Skeletal muscle satellite cell (primary cell): ENCODE measurements at regions not wholly inside any gene's neighbourhood (a gene's known extent, or its start where the extent isn't known, plus 50 kb on each side); places are given as distances from the start of the nearest gene placed in this dataset.

Source experiments
- H3K27me3 ChIP-seq: 2 replicates; pipeline ENCODE4 v1.7.0; 2013; ENCODE audit warnings: low read length; ENCODE audit not compliant: control insufficient read depth, insufficient read depth
- H3K36me3 ChIP-seq: 2 replicates; pipeline ENCODE4 v1.7.0; 2013; ENCODE audit warnings: mild to moderate bottlenecking, control low read depth, low read length; ENCODE audit not compliant: insufficient read depth
- H3K4me1 ChIP-seq: 2 replicates; pipeline ENCODE4 v1.7.0; 2013; ENCODE audit warnings: low read length; ENCODE audit not compliant: control insufficient read depth, insufficient read depth
- H3K4me2 ChIP-seq: 2 replicates; pipeline ENCODE4 v1.7.0; 2013; ENCODE audit warnings: mild to moderate bottlenecking, low read length
- H3K4me3 ChIP-seq: 2 replicates; pipeline ENCODE4 v1.7.0; 2013; ENCODE audit warnings: low read length
- H3K9ac ChIP-seq: 2 replicates; pipeline ENCODE4 v1.7.0; 2013; ENCODE audit warnings: mild to moderate bottlenecking, low read depth, low read length, moderate library complexity
- H3K9me3 ChIP-seq: replicated peaks from 2 replicates; pipeline ENCODE4 v1.7.0; 2013; ENCODE audit warnings: mild to moderate bottlenecking, control low read depth, low read length

DNA sequence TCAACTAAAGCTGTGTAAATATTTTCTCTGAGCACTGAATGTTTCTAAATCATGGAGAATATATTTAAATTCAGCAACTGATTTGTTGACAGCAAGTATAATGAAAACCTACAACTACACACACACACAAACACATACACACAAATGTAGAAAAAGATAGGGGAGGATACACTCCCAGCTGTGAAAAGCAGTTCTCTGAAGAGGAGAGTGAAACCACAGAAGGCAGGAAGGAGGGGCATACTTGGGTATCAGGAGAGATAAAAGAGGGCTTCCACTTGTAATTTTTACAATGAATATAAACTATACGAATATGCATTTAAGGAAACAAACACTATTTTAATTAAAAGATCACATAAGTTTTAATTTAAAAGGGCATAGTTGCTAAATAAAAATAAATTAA, 227.8 kb upstream of the SLC24A2 start:
- no peak overlapping the region for H3K4me3 ChIP-seq
- H3K36me3 ChIP-seq: no peaks in the 10 kb centered on the region
- no peak overlapping the region for H3K4me2 ChIP-seq
- no peaks in the 10 kb centered on the region for H3K9me3 ChIP-seq
- H3K9ac ChIP-seq: no peak overlapping the region
- no peaks in the 10 kb centered on the region for H3K27me3 ChIP-seq
- H3K4me1 ChIP-seq: peaks cover 7% of the 10 kb centered on the region

DNA sequence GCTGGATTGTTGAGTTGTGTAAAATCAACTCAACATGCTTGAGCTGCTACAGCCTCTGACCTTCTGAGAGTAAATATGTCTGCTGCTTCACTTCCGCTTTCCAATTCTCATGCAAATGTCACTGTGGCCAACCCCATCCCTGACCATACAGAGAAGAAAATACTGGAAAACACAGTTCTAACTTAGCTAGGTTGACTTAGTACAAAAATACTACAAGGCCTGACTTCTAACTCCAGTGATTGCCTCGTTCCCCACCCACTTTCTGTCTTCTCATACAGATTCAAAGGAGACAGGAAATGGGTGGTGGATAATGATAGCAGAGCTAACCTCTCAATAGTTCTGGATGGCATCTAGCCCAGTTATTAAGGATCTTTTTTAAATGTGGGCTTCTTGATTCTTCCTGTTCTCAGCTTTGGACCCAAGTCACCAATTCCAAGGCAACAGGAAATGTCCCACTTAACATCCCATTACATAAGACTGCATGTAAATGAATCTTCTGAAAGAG, 226.6 kb upstream of the SLC24A2 start:
- Histone ChIP-seq H3K4me2 (no peak overlapping the region), H3K4me1 (peaks cover 7% of the 10 kb centered on the region), H3K27me3 (no peaks in the 10 kb centered on the region), H3K9ac (no peak overlapping the region), H3K4me3 (no peak overlapping the region), H3K9me3 (no peaks in the 10 kb centered on the region), H3K36me3 (no peaks in the 10 kb centered on the region)

DNA sequence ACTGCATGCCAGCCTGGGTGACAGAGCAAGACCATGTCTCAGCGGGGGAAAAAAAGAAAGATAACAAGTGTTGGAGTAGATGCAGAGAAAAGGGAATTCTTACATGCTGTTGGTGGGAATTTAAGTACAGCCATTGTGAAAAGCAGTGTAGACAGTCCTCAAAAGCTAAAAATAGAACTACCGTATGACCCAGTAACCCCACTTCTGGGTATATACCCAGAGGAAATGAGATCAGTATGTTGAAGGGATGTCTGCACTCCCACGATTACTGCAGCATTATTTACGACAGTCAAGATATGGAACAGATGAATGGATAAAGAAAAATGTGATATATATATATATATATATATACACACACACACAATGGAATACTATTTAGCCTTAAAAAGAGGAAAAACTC, 225.3 kb upstream of the SLC24A2 start:
- H3K4me3 ChIP-seq: no peak overlapping the region
- H3K36me3 ChIP-seq: no peaks in the 10 kb centered on the region

DNA sequence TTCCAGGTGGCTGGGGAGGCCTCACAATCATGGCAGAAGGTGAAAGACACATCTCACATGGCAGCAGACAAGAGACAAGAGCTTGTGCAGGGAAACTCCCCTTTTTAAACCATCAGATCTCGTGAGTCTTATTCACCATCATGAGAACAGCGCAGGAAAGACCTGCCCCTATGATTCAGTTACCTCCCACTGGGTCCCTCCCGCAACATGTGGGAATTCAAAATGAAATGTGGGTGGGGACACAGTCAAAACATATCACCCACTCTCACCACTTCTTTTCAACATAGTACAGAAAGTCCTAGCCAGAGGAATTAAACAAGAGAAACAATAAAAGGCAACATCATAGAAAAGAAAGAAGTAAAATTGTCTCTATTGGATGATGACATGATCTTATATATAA, 223.4 kb upstream of the SLC24A2 start:
- Histone ChIP-seq H3K4me1 (peaks cover 7% of the 10 kb centered on the region), H3K9me3 (no peaks in the 10 kb centered on the region), H3K36me3 (no peaks in the 10 kb centered on the region), H3K4me3 (no peak overlapping the region), H3K9ac (no peak overlapping the region), H3K4me2 (no peak overlapping the region), H3K27me3 (no peaks in the 10 kb centered on the region)

More for the DNA sequence above, 225.3 kb upstream of the SLC24A2 start:
- H3K4me2 ChIP-seq: no peak overlapping the region
- H3K27me3 ChIP-seq: no peaks in the 10 kb centered on the region
- H3K4me1 ChIP-seq: peaks cover 7% of the 10 kb centered on the region
- H3K9ac ChIP-seq: no peak overlapping the region
- H3K9me3 ChIP-seq: no peaks in the 10 kb centered on the region

DNA sequence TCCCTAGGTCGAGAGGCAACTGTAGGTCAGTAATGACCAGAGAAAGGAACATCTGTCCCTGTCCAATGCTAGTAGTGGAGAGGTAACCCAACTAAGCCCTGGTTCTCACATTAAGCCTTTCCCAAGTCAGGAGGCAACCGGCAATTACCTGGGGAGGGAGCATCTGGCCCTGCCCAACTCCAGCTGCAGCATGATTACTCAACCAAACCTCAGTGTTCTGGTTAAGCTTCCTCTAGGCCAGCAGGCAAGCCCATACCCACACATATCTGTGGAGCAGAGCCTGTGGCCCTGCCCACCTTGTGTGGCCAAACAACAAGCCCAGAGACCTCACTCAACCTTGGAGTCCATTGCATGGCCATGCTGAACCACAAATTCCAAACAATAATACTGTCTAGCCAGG, 220.8 kb upstream of the SLC24A2 start:
- Histone ChIP-seq H3K4me2 (no peak overlapping the region), H3K9ac (no peak overlapping the region), H3K27me3 (no peaks in the 10 kb centered on the region), H3K4me3 (no peak overlapping the region), H3K4me1 (no peaks in the 10 kb centered on the region), H3K36me3 (no peaks in the 10 kb centered on the region), H3K9me3 (no peaks in the 10 kb centered on the region)

DNA sequence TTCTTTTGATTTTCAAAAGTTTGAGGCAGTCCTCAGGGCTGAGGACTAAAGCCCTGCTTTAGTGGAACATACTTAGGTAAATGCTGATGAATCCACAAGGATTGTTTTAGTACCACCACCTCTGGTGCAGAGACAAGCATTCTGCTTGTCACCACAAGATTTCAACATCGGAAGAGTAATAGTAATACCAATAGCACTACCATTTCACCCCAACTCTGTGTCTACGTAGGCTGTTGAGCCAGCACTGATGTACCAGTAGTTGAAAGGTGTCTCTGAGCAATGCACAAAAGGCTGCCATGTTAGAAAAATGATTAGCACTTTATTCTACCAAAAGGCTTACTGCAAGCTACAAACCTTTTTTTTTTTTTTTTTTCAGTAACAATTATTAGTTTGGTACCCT, 213.2 kb upstream of the SLC24A2 start:
- Histone ChIP-seq H3K4me2 (no peak overlapping the region), H3K4me1 (peaks cover 36% of the 10 kb centered on the region), H3K9me3 (no peaks in the 10 kb centered on the region), H3K27me3 (no peaks in the 10 kb centered on the region), H3K36me3 (no peaks in the 10 kb centered on the region), H3K4me3 (no peak overlapping the region), H3K9ac (no peak overlapping the region)

DNA sequence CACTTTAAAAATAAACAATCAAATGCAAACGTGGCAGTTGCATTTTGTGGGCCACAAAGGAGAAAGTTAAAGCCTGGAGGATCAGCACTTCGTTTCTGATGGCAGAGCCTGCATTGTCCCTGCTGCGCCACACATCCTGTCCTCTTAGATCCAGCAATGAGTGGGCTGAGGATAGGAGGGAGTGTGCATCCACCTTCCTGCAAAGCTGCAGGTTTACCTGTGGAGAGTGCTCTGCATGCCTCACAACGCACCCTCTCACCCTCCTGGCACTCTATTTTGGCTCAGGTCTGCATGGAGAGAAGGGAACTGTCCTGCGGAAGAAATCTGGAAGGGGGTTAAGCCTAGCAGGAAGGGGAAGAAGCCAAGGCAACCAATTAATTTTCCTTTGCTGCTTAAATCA, 212.2 kb upstream of the SLC24A2 start:
- Histone ChIP-seq H3K9me3 (no peaks in the 10 kb centered on the region), H3K4me2 (no peak overlapping the region), H3K36me3 (no peaks in the 10 kb centered on the region), H3K4me3 (no peak overlapping the region), H3K27me3 (no peaks in the 10 kb centered on the region), H3K4me1 (peaks cover 36% of the 10 kb centered on the region), H3K9ac (no peak overlapping the region)

DNA sequence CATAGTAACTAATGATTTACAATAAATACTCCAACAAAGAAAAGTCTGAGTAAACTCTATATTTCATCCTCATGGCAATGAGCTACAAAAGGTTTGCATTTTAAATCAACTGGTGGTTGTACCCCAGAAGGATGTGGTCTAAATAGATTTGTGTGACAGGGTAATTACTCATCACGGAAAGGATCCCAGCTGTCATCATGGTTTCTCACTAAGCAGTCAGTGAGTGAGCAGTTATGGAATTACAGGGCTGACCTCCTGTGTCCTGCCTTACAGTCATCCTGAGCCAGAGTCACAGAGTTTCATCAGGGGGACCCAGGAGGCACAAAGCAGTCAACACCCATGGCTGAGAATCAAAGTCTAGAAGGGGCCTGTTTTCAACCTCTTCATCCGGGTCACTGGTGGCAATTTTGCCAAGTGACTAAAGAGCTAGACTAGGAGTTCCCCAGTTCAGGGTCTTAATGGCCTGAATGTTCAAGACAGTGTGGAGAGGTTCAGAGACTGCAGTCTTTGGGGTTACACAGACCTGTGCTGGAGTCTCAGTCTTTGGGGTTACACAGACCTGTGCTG, 210.7 kb upstream of the SLC24A2 start:
- no peaks in the 10 kb centered on the region for H3K9me3 ChIP-seq
- H3K4me3 ChIP-seq: no peak overlapping the region
- peak overlapping the region; percentile 77 for H3K9ac ChIP-seq
- H3K36me3 ChIP-seq: no peaks in the 10 kb centered on the region
- peaks cover 48% of the 10 kb centered on the region for H3K4me1 ChIP-seq
- peak overlapping the region; percentile 40 for H3K4me2 ChIP-seq
- no peaks in the 10 kb centered on the region for H3K27me3 ChIP-seq

DNA sequence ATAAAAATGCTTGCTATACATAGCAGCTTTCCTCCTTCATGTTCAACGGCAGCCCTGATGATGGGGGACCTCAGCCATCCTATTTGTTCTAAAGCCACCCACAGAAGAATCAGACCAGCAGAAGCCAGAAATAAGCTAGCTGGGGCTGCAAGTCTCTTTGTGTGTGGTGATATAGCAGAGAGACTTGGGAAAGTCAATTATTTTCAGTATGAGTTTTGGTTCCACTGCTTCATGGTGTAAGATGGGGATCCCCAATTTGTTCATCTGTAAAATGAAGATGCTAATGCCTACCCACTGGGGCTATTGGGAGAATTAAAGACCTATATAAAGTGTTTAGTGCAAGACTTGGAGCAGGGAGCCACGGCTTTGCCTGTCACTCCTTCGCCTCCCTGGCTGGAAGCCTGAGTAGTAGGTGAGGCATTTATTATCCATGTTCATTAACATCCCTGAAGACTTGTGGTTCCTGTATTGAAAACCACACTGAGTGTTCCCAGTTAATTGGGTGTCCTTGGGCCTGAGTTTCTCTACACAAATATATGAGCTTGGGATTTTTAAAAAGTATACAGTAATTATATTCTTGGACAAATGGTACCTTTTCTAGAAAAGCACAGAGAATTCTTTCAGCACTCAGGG, 210.1 kb upstream of the SLC24A2 start:
- Histone ChIP-seq H3K4me2 (peak overlapping the region; percentile 37), H3K4me1 (peaks cover 53% of the 10 kb centered on the region), H3K9me3 (no peaks in the 10 kb centered on the region), H3K36me3 (no peaks in the 10 kb centered on the region), H3K27me3 (no peaks in the 10 kb centered on the region), H3K4me3 (peak overlapping the region; percentile 4), H3K9ac (peak overlapping the region; percentile 77)

DNA sequence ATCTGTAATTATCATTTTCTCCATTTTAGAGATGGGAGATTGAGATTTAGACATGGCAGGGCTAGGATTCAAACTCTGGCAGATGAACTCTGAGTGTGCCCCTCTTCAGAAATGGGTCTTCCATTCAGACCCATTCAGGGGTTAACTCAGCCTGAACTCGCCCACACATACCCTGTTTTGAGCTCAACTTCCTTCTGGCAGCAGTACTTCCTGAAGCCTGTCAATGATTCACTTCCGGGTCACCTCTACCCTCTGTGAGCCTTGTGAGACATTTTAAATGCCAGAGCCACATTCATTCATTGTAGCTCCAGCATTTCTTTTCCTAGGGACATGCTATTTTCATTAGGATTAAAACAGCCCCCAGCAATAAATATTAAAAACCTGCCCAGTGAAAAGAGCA, 209.3 kb upstream of the SLC24A2 start:
- no peaks in the 10 kb centered on the region for H3K27me3 ChIP-seq
- peak overlapping the region; percentile 77 for H3K9ac ChIP-seq
- no peak overlapping the region for H3K4me3 ChIP-seq
- H3K4me1 ChIP-seq: peaks cover 61% of the 10 kb centered on the region
- no peaks in the 10 kb centered on the region for H3K9me3 ChIP-seq
- H3K4me2 ChIP-seq: no peak overlapping the region
- H3K36me3 ChIP-seq: no peaks in the 10 kb centered on the region

DNA sequence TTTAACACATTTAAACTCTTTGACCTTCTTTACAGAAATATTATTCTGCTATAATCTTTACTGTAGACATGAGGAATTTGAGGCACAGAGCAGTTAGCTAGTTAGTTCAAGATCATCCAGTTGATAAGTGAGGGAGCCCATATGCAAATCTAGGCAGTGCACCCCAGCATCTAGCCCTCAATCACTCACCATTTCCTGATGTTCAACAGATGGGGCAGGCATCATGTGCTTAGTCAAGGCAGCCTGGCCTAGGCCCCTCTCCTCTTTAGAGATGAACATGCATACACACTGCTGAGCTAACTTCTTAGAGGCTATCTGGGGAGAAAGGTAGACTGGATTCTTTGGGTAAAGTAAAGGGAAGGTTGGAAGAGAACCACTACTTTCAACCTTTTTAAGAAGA, 206.8 kb upstream of the SLC24A2 start:
- Histone ChIP-seq H3K9ac (no peak overlapping the region), H3K36me3 (no peaks in the 10 kb centered on the region), H3K4me1 (peaks cover 72% of the 10 kb centered on the region), H3K4me2 (no peak overlapping the region), H3K9me3 (no peaks in the 10 kb centered on the region), H3K27me3 (no peaks in the 10 kb centered on the region), H3K4me3 (no peak overlapping the region)

DNA sequence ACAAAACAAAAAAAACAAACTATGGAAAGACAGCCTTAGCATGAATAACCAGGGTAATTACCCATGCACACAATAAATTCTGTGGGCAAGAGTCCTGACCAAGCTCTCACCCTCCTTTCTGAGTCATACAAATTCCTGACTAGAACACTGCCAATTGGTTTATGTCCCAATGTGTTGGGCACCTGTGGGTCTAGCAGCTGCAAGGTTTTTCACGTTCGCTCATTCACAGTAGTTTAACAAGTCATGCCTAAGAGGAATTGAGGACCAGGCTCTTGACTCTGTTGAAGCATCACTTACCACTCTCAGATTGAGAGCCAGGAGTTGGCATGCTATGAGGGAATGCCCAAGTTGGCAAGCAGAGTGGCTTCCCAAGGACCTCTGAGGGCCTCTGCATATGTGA, 205.5 kb upstream of the SLC24A2 start:
- H3K27me3 ChIP-seq: no peaks in the 10 kb centered on the region
- peaks cover 61% of the 10 kb centered on the region for H3K4me1 ChIP-seq
- no peak overlapping the region for H3K4me2 ChIP-seq
- no peaks in the 10 kb centered on the region for H3K36me3 ChIP-seq
- H3K9me3 ChIP-seq: no peaks in the 10 kb centered on the region
- no peak overlapping the region for H3K4me3 ChIP-seq
- peak overlapping the region; percentile 6 for H3K9ac ChIP-seq
